ENCODE measurements at regions not wholly inside any gene's neighbourhood (a gene's known extent, or its start where the extent isn't known, plus 50 kb on each side); places are given as distances from the start of the nearest gene placed in this dataset.

DNA sequence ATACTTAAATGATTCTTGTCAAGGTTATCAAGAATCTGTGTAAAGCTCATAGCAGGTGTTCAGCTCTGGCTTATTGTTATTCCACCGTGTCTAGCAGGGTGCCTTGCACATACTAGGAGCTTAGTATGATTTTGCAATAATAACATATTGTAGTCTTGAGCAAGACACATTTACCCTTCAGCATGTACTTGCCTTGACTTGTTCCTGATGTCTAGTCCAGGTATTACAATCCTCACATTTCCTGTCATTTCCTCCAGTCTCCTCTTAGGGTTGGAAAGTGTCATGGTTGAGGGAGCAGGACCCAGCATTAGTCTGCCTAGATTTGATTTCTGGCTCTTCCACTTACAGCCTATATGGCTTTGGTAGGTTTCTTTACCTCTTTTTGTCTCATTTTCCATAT, 246.1 kb downstream of the RAD51AP2 start:
- Histone ChIP-seq H3K9me2 (no peaks in the 10 kb centered on the region), H3K4me3 (ENCODE audit: low read depth in 2 of 2, low read length in 1 of 2) (no peak overlapping the region), H3K27me3 (ENCODE audit: insufficient read depth) (no peaks in the 10 kb centered on the region), H3K9ac (no peak overlapping the region), H3K4me2 (no peak overlapping the region), H4K20me1 (ENCODE audit: insufficient read depth) (no peaks in the 10 kb centered on the region), H2AFZ (ENCODE audit: low read depth) (no peak overlapping the region), H3F3A (replicated peaks; ENCODE audit: insufficient read depth) (no peaks in the 10 kb centered on the region), H3K4me1 (ENCODE audit: control insufficient read depth in 1 of 2, insufficient read depth in 2 of 2, low read depth in 1 of 2, low read length in 1 of 2) (no peaks in the 10 kb centered on the region; a peak in 1 of 4 replicates), H3K27ac (ENCODE audit: low read depth in 2 of 2, low read length in 1 of 2) (no peak overlapping the region), H3K79me2 (ENCODE audit: insufficient read depth) (no peaks in the 10 kb centered on the region), H3K9me3 (no peaks in the 10 kb centered on the region), H3K36me3 (replicated peaks in 1 of 2; ENCODE audit: control insufficient read depth in 1 of 2, insufficient read depth in 2 of 2, low read length in 1 of 2) (no peaks in the 10 kb centered on the region)
- CTCF ChIA-PET = interaction anchor here (1.6 kb wide), 1 partner anchor 37 kb away, joined by 7 read pairs; no protein-coding TSS in a partner anchor
- WGBS (ENCODE audit: low lambda C conversion rate) = 12% methylated on average over 1 of the region's 1 CpG
- POLR2A ChIA-PET = no interaction called here
- TF ChIP-seq, protein P1, sequence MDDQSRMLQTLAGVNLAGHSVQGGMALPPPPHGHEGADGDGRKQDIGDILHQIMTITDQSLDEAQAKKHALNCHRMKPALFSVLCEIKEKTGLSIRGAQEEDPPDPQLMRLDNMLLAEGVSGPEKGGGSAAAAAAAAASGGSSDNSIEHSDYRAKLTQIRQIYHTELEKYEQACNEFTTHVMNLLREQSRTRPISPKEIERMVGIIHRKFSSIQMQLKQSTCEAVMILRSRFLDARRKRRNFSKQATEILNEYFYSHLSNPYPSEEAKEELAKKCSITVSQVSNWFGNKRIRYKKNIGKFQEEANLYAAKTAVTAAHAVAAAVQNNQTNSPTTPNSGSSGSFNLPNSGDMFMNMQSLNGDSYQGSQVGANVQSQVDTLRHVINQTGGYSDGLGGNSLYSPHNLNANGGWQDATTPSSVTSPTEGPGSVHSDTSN (IDR thresholded peaks at IDR 0.05) = no peak
- no peak for TF ChIP-seq FOXJ3 (CRISPR knock-in tag; IDR thresholded peaks at IDR 0.05)
- TF ChIP-seq, protein P2, sequence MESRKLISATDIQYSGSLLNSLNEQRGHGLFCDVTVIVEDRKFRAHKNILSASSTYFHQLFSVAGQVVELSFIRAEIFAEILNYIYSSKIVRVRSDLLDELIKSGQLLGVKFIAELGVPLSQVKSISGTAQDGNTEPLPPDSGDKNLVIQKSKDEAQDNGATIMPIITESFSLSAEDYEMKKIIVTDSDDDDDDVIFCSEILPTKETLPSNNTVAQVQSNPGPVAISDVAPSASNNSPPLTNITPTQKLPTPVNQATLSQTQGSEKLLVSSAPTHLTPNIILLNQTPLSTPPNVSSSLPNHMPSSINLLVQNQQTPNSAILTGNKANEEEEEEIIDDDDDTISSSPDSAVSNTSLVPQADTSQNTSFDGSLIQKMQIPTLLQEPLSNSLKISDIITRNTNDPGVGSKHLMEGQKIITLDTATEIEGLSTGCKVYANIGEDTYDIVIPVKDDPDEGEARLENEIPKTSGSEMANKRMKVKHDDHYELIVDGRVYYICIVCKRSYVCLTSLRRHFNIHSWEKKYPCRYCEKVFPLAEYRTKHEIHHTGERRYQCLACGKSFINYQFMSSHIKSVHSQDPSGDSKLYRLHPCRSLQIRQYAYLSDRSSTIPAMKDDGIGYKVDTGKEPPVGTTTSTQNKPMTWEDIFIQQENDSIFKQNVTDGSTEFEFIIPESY (IDR thresholded peaks at IDR 0.05; ENCODE audit: borderline replicate concordance, low read depth) = no peak
- no peak for TF ChIP-seq RFX5 (IDR thresholded peaks at IDR 0.05; ENCODE audit: low read length)
- DNase-seq = no peak

DNA sequence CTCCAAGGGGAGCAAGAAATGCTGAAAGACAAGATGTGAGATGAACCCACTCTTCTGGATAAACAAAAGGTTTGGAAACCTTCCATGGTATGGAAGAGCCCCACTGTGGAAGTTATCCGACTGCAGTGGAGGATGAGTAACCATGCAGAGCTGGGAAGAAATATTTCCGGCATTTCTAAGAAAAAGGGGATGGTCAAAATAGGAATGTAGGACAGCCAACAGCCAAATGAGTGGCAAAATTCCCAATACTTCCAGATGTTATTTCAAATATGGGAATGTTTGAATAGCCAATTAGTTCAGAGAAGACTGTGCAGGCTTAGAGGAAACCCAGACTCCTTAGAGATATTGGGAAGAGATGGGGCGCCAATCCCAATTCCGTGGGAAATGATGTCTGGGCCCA, 246.8 kb downstream of the RAD51AP2 start:
- H4K20me1 ChIP-seq (ENCODE audit: insufficient read depth) = no peaks in the 10 kb centered on the region
- no peaks in the 10 kb centered on the region for H3F3A ChIP-seq (replicated peaks; ENCODE audit: insufficient read depth)
- no peaks in the 10 kb centered on the region for H3K27me3 ChIP-seq (ENCODE audit: insufficient read depth)
- H3K4me2 ChIP-seq = no peak overlapping the region
- H3K9me3 ChIP-seq = no peaks in the 10 kb centered on the region
- no peaks in the 10 kb centered on the region for H3K36me3 ChIP-seq (replicated peaks in 1 of 2; ENCODE audit: control insufficient read depth in 1 of 2, insufficient read depth in 2 of 2, low read length in 1 of 2)
- H3K4me1 ChIP-seq (ENCODE audit: control insufficient read depth in 1 of 2, insufficient read depth in 2 of 2, low read depth in 1 of 2, low read length in 1 of 2) = no peaks in the 10 kb centered on the region; a peak in 1 of 4 replicates
- no peaks in the 10 kb centered on the region for H3K79me2 ChIP-seq (ENCODE audit: insufficient read depth)
- ChIA-PET CTCF (interaction anchor here (1.4 to 1.6 kb wide), 2 partner anchors 10 to 38 kb away, joined by 5 to 7 read pairs; no protein-coding TSS in a partner anchor), POLR2A (no interaction called here)
- no peak overlapping the region for H3K9ac ChIP-seq
- H3K27ac ChIP-seq (ENCODE audit: low read depth in 2 of 2, low read length in 1 of 2) = no peak overlapping the region
- no peak overlapping the region for H2AFZ ChIP-seq (ENCODE audit: low read depth)
- no peak for DNase-seq
- no peaks in the 10 kb centered on the region for H3K9me2 ChIP-seq
- H3K4me3 ChIP-seq (ENCODE audit: low read depth in 2 of 2, low read length in 1 of 2) = no peak overlapping the region
- WGBS (ENCODE audit: low lambda C conversion rate) = 60% methylated on average over 4 of the region's 4 CpGs
- no peak for TF ChIP-seq TAF1 (IDR thresholded peaks at IDR 0.05; ENCODE audit: borderline replicate concordance, low read depth, low read length)
- TF ChIP-seq RCOR1 (IDR thresholded peaks at IDR 0.05; ENCODE audit: low read length) = no peak
- TF ChIP-seq NFIC (IDR thresholded peaks at IDR 0.05; ENCODE audit: borderline replicate concordance) = no peak
- TF ChIP-seq MXI1 (IDR thresholded peaks at IDR 0.05; ENCODE audit: low read depth, low read length) = no peak
- no peak for TF ChIP-seq NRF1 (IDR thresholded peaks at IDR 0.05; ENCODE audit: low read depth, low read length)
- TF ChIP-seq RAD21 (IDR thresholded peaks at IDR 0.05; ENCODE audit: low read length) = no peak
- TF ChIP-seq, protein P3, sequence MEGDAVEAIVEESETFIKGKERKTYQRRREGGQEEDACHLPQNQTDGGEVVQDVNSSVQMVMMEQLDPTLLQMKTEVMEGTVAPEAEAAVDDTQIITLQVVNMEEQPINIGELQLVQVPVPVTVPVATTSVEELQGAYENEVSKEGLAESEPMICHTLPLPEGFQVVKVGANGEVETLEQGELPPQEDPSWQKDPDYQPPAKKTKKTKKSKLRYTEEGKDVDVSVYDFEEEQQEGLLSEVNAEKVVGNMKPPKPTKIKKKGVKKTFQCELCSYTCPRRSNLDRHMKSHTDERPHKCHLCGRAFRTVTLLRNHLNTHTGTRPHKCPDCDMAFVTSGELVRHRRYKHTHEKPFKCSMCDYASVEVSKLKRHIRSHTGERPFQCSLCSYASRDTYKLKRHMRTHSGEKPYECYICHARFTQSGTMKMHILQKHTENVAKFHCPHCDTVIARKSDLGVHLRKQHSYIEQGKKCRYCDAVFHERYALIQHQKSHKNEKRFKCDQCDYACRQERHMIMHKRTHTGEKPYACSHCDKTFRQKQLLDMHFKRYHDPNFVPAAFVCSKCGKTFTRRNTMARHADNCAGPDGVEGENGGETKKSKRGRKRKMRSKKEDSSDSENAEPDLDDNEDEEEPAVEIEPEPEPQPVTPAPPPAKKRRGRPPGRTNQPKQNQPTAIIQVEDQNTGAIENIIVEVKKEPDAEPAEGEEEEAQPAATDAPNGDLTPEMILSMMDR (IDR thresholded peaks at IDR 0.05) = no peak
- TF ChIP-seq SMC3 (IDR thresholded peaks at IDR 0.05; ENCODE audit: low read depth, low read length) = no peak
- TF ChIP-seq EP300 (IDR thresholded peaks at IDR 0.05; ENCODE audit: borderline replicate concordance in 1 of 2, low read depth in 1 of 2, low read length in 1 of 2) = no peak
